ENCODE measurements at regions not wholly inside any gene's neighbourhood (a gene's known extent, or its start where the extent isn't known, plus 50 kb on each side); places are given as distances from the start of the nearest gene placed in this dataset.
"Not testable (repeated sequence)": the region's sequence is repeated elsewhere in the genome, so short reads cannot be mapped to it uniquely, and the experiment has no call there.

DNA sequence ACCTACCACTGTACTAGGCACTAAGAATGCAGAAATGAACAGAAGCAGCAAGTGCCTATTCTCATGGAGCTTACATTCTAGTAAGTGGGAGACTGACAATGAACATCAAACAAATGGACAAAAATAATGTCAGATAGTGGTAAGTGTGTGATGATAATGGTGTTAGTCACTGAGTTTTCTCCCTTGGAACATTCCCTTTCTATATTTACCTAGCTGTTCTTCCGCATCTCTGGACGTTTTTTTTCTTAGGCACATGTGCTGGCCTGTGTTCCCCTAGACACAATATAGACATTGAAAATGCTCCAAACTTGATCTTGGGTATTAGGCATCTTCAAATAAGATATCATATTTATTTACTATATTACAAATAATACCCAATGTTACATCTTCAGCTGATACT is 218.1 kb upstream of the GJE1 start:
- intact Hi-C loops (cut with DNase I) = no loop called here
- DNase-seq (ENCODE audit: low spot score) = no peak

DNA sequence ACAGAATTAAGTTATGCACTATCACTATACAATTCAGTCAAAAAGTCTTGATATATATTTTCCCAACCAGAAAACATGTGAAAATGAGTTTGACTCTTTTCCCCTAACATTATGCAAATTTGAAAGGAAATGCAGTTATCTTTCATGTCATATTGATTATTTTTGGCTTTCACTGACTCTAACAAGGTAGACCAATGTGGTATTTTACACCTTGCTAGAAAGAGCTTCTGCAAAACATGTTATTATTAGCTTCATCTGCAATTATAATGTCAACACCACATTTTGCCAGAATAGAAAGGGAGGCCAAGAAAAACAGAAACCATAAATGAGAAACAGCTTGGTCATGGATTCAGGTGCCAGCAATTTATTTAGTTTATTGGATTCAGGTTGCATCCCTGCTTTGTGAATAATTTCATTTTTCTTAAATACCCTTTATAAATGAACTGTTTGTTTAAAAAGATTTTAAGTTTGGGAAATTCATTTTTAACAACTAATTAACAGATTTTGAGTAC is 226.1 kb upstream of the GJE1 start:
- intact Hi-C loops (cut with DNase I) = no loop called here
- no peak for DNase-seq (ENCODE audit: low spot score)

DNA sequence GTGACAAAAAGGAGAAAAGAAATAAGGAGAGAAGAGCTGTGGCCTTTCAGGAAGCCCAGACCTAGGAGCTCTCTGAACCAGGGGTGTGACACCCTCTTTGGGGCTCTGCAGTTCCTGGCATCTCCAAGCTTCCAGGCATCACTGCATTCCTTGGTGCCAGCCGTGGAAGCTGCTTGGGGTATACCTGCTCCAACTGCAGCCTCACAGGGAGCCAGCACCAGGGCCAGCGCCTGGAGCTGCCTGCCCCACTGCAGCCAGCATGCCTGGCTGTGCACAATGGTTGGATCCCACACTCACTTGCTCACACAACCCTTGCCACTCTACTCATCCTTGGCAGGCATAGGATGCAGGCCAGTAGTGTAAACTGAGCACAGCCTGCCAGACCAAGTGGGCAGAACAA is 242.1 kb upstream of the GJE1 start:
- intact Hi-C loops (cut with DNase I) = no loop called here
- DNase-seq (ENCODE audit: low spot score) = no peak

DNA sequence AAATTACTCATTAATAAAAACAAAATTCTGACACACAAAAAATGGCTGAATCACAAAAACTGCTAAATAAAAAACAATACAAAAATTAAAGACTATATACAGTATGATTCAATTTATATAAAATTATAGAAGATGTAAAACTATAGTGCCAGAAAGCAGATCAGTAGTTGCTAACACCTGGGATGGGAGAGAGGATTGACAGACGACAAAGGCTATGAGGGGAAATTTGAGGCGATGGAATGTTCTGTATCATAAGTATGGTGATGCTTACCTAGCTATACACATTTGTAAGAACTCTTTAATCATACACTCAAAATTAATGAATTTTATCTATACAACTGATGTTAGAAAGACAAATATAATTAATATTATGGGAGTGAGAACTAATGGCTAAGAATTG is 247.9 kb upstream of the GJE1 start:
- no peak for DNase-seq (ENCODE audit: low spot score)
- intact Hi-C loops (cut with DNase I) = no loop called here

DNA sequence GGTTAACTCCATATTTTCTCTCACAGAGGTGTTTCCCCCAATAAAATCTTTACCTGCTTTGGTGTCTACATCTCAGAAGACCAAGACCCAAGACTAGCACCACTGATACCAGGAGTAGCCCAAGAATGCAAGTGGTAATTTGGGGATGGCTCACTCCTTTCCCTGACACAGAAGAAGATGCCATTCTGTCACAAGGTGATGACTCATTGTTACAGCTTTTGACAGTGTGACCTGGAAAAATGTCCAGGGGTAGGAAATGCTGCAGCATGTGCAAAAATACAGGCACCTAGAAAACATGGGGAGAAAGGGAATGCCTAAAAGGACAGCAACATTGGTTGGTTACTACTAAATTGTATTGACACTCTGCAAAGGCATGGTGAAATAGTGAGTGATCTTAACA is 254.0 kb upstream of the GJE1 start:
- intact Hi-C loops (cut with DNase I) = no loop called here
- no peak for DNase-seq (ENCODE audit: low spot score)

DNA sequence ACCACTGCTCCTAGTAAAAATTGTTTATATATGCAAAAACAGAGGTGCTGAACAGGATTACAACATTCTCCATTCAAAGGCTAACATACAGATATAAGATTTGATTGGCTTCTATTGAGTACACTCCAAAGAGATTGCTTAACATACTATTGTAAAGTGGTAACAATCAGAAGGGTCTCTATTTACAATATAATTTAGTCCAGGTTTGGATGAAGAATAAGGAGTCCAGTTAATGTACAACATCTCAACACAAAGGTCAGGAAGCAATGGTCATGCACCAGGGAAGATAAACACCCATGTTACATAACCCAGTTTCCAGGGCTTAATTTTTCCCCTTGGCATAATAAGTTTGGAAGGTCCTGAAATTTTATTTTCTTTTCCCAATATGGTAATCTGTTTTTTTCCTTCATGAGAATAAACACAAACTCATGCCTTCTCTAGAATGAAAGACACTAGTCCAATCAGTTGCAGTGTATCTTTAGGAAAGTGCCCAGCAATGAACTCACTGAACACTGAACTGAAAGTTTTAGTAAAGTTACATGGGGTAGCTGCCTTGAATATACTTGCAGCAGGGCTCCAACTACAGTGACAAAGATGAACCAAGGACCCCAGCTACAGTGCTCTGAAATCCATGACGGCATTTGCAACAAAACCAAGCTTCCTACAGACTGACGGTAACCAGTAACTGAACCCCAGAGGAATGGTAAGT is 255.3 kb upstream of the GJE1 start:
- intact Hi-C loops (cut with DNase I) = no loop called here
- no peak for DNase-seq (ENCODE audit: low spot score)

DNA sequence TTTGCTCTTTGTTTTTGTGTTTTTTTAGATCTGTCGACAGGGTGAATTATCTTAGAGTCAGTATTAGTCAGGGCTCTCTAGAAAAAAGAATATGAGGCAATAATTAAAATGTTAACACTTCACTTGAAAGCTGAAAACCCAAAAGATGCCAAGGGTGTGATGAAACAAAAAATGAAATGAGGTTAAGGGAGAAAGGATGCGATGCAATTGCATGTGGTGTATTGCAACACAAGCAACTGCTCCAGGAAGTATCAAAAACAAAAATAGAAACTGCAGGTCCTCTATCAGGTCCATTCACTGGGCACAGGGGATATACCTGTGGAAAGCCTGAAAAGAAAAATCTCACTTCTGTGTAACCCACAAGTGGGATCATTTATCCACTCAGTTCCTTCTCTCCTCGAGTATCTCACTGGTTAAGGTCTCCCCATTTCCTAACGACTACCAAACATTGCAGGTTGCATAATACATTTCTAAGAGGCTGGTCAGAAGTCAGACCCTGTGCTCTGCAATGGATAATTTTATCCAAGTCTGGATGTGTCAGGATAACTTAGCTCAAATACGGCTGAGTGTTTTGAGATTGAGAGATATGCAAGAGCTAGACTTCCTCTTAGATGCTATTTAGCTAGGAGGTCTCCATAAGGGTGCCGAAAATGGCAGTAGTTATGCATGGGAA is 257.7 kb upstream of the GJE1 start:
- DNase-seq (ENCODE audit: low spot score) = no peak
- intact Hi-C loops (cut with DNase I) = no loop called here

DNA sequence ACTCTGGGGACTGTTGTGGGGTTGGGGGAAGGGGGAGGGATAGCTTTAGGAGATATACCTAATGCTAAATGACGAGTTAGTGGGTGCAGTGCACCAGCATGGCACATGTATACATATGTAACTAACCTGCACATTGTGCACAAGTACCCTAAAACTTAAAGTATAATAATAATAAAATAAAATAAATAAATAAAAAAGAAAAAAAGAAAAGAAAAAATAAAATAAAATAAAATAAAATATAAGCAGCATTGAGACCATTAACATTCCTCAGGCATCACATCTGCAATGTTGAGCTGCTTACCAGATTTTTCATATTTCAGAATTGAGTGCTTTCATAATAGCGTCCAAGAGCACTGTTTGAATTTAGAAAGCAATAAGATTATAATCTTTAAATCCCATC is 263.2 kb upstream of the GJE1 start:
- DNase-seq (ENCODE audit: low spot score); intact Hi-C loops (cut with DNase I): not testable (repeated sequence)

DNA sequence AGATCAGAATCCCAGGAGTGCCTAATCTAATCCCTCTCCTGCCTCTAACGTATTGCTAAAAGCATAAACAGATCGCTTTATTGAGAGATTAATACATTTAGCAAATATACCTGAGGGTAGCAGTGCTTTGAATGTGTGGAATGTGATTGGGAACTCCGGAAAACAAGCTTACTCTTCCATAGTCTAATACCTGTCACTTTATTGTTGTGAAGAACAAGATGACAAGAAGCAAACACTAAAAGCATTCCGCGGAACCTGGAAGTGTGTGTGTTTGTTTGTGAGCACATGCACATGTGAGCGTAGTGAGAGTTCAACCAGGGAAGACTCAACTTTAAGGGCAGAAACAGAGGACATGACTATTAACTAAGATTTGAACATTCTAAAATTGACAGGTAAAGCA is 265.0 kb upstream of the GJE1 start:
- intact Hi-C loops (cut with DNase I) = no loop called here
- DNase-seq (ENCODE audit: low spot score) = no peak

DNA sequence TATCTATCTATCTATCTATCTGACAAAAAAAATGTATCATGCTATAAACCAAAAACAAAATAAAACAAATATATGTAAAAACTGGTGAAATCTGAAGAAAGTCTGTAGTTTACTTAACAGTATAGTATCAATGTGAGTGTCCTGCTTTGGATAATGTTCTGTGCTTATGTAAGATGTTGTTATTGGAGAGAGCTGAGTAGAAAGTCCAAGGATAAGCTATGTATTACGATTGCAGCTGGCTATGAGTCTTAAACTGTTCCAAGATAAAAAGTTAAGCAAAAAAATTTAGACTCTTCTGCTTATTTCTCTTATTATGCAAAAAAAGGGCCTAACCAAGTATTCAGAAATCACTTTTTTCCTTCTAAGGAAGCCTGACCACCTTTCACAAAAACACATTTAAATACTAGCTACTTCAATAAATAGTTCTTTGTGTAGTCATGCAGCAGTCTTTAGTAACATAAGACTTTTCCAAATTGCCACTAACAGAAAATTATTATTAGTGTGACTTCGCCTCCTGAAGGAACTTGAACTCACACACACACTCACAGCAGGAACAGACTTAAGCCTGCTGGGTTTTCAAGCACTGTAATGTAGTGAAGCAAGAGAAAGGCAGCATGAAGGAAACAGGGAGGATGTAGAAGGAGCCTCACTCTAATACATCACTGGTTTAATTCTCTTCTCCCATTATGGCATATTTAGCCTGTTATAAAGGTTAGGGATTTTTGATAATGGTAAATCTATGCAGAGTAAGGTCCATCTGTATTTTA is 265.8 kb upstream of the GJE1 start:
- DNase-seq (ENCODE audit: low spot score) = no peak
- intact Hi-C loops (cut with DNase I) = no loop called here

DNA sequence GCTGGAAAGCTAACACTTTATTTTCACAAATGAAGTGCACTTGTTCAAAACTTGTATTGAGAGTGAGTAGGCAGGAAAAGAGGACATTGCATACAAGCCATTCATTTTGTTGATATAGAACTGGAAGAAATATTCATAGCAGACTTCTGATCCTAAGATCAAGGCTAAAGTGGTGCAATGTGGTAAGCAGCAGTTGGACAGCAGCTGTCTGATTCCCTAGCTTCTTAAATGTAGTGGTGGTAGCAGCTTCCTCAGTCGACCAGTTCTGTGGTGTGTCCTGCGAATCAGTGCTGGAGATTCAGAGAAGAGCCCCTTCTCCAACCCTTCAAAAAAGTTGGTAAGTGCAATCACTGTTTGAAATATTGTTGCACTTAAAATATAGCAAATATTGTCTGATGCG is 281.7 kb upstream of the GJE1 start:
- intact Hi-C loops (cut with DNase I) = no loop called here
- DNase-seq (ENCODE audit: low spot score) = no peak

DNA sequence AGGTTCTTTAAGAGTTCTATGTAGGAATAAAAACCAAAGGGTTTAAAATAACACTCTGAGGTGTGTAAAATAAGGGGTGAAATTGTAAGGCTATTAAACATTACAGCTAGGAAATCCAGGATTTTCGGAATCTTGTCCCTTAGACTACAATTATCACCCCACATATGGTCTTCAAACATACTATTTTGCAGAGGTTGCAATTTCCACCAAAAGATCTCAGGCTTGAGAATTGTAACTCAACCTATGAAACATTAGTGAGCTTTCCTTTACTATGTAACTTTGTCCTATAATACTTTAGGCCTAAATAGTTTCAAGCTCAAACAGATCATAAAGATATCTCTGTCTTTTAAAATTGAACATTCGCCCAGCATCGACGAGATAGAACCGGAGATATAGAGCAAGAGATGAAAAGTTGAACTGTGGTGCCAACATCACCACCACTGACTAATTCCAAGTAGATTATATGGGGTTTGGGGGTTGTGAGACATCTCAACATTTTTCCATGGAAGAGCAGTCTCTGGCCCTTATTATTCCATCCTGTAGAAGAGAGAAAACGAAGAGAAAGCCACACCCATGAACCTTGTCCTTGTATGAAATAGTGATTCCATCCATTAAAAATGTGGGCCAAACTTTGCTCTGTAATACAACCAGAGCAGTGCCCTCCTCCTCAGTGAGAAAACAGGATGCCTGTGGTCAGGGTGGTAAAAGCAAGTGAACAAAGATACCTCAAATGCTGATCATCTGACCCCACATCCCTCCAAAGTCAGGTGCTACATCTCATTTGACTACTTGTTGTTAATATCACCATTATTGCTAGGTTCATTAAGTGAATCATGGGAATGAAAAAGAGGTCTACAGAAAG is 284.5 kb upstream of the GJE1 start:
- DNase-seq (ENCODE audit: low spot score) = no peak
- intact Hi-C loops (cut with DNase I) = no loop called here

DNA sequence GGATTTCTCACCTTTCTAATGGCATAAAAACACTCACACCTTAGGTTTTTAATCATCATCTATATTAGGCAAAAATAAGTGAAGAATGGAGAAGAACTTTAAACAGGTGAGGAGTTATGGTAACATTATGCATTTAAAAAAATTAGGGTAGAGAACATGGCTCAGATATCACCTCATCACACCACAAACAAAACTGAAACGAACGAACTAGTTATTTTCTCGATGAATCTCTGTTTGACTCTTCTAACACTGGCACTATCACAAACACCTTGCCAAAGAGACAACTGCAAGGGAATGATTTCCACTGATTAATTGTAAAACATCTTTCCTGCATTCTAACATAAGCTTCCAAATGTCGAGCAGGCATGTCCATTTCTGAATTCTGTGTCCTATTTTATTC is 286.1 kb upstream of the GJE1 start:
- intact Hi-C loops (cut with DNase I) = no loop called here
- no peak for DNase-seq (ENCODE audit: low spot score)

DNA sequence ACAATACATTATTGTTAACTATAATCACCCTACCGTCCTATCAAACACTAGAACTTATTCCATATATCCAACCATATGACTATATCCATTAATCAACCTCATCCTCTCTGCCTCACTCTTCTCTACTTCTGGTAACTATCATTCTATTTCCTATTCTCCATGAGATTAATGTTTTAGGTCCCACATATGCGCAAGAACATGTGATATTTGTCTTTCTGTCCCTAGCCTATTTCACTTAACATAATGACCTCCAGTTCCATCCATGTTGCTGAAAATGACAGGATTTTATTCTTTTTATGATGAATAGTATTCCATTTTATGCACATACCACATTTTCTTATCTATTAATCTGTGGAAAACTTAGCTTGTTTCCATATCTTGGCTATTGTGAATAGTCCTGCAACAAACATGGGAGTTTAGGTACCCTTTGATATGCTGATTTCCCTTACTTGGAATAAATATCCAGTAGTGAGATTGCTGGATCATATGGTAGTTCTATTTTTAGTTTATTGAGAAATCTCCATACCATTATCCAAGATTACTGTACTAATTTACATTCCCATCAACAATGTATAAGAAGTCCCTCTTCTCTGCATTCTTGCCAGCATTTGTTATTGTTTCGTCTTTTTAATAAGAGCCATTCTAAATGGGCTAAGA is 289.4 kb upstream of the GJE1 start:
- intact Hi-C loops (cut with DNase I) = no loop called here
- DNase-seq (ENCODE audit: low spot score) = no peak

DNA sequence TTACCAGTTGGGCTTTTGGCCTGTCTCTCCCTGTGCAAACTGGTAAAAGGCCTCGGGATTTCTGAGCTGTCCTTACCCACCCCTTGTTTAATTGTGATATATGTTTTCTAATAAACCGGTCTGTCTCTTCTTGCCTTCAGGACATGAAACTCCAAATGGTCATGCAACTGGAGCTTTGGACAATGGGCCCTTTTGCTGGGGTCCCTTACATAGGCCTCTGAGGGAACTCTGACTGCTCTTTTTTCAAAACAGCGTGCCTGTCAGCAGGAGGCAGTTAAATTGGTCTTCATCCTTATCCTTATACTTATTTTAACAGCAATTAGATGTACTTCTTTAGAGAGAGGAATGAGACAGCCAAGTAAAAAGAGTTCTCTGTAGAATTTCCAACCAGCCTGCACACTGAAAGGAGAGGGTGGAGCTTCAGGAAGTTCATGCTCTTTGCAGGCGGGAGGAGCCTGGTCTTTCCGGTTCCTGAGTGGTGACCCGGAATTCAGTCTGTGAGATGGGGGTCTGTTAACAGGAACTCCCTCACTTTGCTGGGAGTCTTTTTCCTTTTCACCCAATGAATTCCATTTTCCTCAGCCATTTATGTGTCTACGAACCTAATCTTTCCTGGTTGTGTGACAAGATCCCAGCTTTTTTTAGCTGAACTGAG is 299.6 kb upstream of the GJE1 start:
- DNase-seq (ENCODE audit: low spot score) = no peak
- intact Hi-C loops (cut with DNase I) = no loop called here

DNA sequence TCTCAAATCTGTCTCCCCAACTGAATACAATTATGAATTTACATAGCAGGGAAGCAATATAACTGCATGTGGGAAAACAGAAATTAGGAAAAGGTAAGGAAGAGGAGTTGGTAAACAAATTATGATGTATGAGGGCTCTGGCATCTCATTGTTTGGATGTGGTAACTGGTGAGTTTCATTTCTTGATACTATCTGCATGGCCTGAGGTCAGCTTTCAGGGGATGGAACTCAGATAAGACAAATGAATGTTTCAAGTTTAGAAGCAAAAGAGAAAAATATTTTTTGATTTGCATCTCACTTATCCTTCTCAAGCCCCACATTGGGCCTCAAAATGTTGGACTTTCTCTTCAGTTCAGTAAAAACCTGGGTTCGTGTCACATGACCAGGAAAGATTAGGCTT is 302.2 kb upstream of the GJE1 start:
- intact Hi-C loops (cut with DNase I) = no loop called here
- DNase-seq (ENCODE audit: low spot score) = no peak

DNA sequence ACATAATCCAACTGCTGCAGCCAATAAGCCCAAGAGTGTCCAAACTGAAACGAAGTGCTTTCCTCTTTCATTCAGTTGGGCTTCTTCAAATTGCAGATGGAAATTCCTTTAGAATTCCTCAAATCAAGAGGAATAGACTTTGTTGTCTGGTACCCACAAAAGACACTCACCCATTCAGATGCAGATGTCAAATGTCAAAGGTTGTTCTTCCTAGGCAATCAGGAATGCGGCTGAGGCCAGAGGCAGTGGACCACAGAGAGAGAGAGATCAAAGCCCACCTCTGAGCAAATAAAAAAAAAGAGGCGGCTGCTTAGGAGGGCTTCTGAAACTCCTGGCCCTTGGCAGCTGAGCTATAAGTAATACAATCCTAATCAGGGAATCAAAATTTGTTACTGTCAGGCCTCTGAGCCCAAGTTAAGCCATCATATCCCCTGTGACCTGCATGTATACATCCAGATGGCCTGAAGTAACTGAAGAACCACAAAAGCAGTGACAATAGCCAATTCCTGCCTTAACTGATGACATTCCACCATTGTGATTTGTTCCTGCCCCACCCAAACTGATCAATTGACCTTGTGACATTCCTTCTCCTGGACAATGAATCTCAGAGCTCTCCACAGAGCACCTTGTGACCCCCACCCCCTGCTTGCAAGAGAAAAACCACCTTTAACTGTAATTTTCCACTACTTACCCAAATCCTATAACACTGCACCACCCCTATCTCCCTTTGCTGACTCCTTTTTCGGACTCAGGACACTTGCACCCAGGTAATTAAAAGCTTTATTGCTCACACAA is 303.0 kb upstream of the GJE1 start:
- intact Hi-C loops (cut with DNase I) = no loop called here
- no peak for DNase-seq (ENCODE audit: low spot score)

DNA sequence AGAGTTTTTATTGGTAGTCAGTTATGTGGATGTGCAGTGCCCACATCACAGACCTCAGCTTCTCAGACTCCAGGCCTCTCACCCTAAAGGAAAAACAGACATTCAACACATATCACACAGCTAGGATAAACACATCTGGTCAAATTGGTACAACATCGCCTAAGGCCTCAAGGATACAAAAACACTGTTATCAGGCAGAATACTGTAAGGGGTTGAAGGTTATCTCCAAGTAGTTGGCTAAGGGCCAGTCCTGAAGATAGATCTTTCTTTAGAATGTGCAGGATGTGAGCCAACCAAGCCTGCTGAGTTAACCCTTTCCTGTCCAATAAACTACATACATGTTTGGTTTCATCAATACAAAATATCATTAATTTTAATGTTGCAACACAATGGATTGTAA is 308.4 kb upstream of the GJE1 start:
- intact Hi-C loops (cut with DNase I) = no loop called here

More for the DNA sequence above, 308.4 kb upstream of the GJE1 start:
- DNase-seq (ENCODE audit: low spot score) = no peak
